Peyer's patch (tissue), 4 donors: ENCODE measurements at regions not wholly inside any gene's neighbourhood (a gene's known extent, or its start where the extent isn't known, plus 50 kb on each side); places are given as distances from the start of the nearest gene placed in this dataset.

Experiments used
- DNase-seq, 3 donors: peaks; one replicate each; pipeline ENCODE4 v3.0.0-alpha.2; 2017 to 2019
- H3K27ac ChIP-seq, 4 donors: fragments of 200-600 bp; sonication (generic); one replicate each; pipeline ENCODE4 v1.5.1; 2016 to 2019
- H3K27me3 ChIP-seq, 2 donors: fragments of 200-600 bp; sonication (generic); one replicate each; pipeline ENCODE4 v1.5.1; 2019
- H3K36me3 ChIP-seq, 3 donors: fragments of 200-600 bp; sonication (generic); one replicate each; pipeline ENCODE4 v1.5.1; 2016 to 2019
- H3K4me1 ChIP-seq, 4 donors: fragments of 200-600 bp; sonication (generic); one replicate each; pipeline ENCODE4 v1.5.1; 2016 to 2019
- H3K4me3 ChIP-seq, 4 donors: fragments of 200-600 bp; sonication (generic); 1 replicate in 3 of 4; 2 replicates in 1 of 4; pipeline ENCODE4 v1.5.1; 2016 to 2019; ENCODE audit warnings: mild to moderate bottlenecking in 1 of 4
- H3K9me3 ChIP-seq, 4 donors: fragments of 200-600 bp; sonication (generic); one replicate each; pipeline ENCODE4 v1.5.1; 2016 to 2019; ENCODE audit warnings: mild to moderate bottlenecking in 1 of 4
- CTCF ChIP-seq, 6 experiments: fragments of 450-650 bp in 4 of 6; fragments of 200-600 bp in 2 of 6; sonication (generic) in 1 of 6; IDR thresholded peaks; one replicate each; pipeline ENCODE4 v1.5.1; 2017 to 2019; ENCODE audit warnings: antibody characterized with exemption in 6 of 6, mild to moderate bottlenecking in 3 of 6, moderate library complexity in 1 of 6
- POLR2A ChIP-seq, 2 donors: fragments of 450-650 bp; IDR thresholded peaks; one replicate each; pipeline ENCODE4 v1.5.1; 2017; ENCODE audit warnings: antibody characterized with exemption in 2 of 2, mild to moderate bottlenecking in 2 of 2, moderate library complexity in 2 of 2

GRCh38 chr1:181204530-181204929 is 116.0 kb downstream of the IER5 start:
- no peak overlapping the region for H3K27ac ChIP-seq
- no peak for DNase-seq
- TF ChIP-seq POLR2A (IDR thresholded peaks at IDR 0.05) = no peak
- TF ChIP-seq CTCF (IDR thresholded peaks at IDR 0.05) = no peak
- no peaks in the 10 kb centered on the region for H3K27me3 ChIP-seq
- H3K9me3 ChIP-seq = no peaks in the 10 kb centered on the region
- H3K4me1 ChIP-seq = no peaks in the 10 kb centered on the region
- no peak overlapping the region for H3K4me3 ChIP-seq
- H3K36me3 ChIP-seq = no peaks in the 10 kb centered on the region

- DNase-seq = no peak
- Histone ChIP-seq H3K9me3 (no peaks in the 10 kb centered on the region), H3K4me3 (no peak overlapping the region), H3K4me1 (no peaks in the 10 kb centered on the region), H3K27me3 (no peaks in the 10 kb centered on the region), H3K36me3 (no peaks in the 10 kb centered on the region), H3K27ac (no peak overlapping the region)
- TF ChIP-seq POLR2A (IDR thresholded peaks at IDR 0.05) = no peak
- no peak for TF ChIP-seq CTCF (IDR thresholded peaks at IDR 0.05)
These were observed 117.4 kb downstream of the IER5 start for GRCh38 chr1:181205901-181206300.

DNA sequence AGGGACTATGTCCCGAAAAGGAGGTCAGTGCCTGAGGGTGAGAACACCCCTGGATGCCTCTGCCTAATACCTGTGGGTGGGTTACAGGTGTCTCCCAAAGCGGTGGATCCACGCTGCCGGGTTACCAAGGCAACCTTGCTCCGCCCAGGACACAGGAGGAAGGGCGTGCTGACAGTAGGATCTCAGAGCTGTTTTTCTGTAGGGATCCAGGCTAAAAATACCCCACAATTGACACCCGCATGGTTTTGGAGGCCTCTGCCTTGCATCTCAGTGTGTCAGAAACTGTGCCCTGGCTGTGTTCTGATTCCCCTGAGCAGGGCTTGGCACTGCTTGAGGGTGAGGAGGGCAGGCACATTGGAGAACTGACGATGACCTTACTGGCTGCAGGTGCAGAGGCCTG is 118.0 kb downstream of the IER5 start:
- Histone ChIP-seq H3K27me3 (no peaks in the 10 kb centered on the region), H3K36me3 (no peaks in the 10 kb centered on the region), H3K9me3 (no peaks in the 10 kb centered on the region), H3K4me1 (no peaks in the 10 kb centered on the region), H3K4me3 (no peak overlapping the region), H3K27ac (no peak overlapping the region)
- DNase-seq = no peak
- no peak for TF ChIP-seq CTCF (IDR thresholded peaks at IDR 0.05)
- TF ChIP-seq POLR2A (IDR thresholded peaks at IDR 0.05) = no peak

DNA sequence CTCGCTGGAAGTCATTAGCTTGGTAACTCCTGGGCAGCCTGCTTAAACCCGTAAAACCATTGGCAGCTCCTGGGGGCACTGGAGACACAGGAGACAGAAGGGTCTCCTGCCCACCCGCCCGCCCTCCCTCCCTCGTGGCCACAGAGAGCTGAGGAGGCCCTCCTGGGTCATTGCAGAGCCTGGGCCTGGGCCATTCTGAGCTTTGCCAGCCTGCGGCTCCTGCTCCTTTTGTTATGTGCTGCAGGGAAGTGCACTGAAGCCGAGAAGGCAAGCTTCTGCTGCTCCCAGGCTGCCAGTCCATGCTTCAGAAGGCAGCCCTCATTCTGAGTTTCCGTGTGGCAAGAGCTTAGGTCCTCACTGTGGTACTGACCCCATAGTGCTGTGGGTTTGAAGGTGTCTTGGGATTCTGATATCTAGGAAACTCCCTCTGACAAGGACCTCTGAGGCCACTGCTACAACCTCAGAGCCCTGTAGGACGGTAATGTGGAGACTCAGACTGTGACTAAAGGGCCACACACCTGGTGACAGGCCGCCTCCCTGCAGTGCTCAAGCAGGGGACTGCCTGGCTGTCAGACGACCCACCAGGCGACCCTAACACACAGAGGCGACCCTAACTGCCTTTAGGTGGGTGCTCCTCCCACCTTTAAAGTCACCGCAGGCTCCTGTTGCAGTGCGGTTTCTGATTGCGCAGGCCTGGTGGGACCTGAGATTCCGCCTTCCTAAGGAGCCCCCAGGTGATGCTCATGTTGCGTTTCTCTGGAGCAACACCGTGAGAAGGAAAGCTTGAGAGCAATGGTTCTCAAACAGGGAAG is 118.7 kb downstream of the IER5 start:
- H3K4me1 ChIP-seq = no peaks in the 10 kb centered on the region

GRCh38 chr1:181208083-181208482 is 119.6 kb downstream of the IER5 start:
- no peaks in the 10 kb centered on the region for H3K9me3 ChIP-seq
- no peak overlapping the region for H3K4me3 ChIP-seq
- H3K36me3 ChIP-seq = no peaks in the 10 kb centered on the region
- DNase-seq = no peak
- no peaks in the 10 kb centered on the region for H3K27me3 ChIP-seq
- H3K4me1 ChIP-seq = no peaks in the 10 kb centered on the region
- TF ChIP-seq POLR2A (IDR thresholded peaks at IDR 0.05) (no peak), CTCF (IDR thresholded peaks at IDR 0.05) (no peak)
- H3K27ac ChIP-seq = no peak overlapping the region

More for the DNA sequence above, 118.7 kb downstream of the IER5 start:
- DNase-seq = no peak
- Histone ChIP-seq H3K36me3 (no peaks in the 10 kb centered on the region), H3K27ac (no peak overlapping the region), H3K9me3 (no peaks in the 10 kb centered on the region), H3K27me3 (no peaks in the 10 kb centered on the region), H3K4me3 (no peak overlapping the region)
- TF ChIP-seq CTCF (IDR thresholded peaks at IDR 0.05) (no peak), POLR2A (IDR thresholded peaks at IDR 0.05) (no peak)
